SJSA1 (cell line): ENCODE measurements at regions not wholly inside any gene's neighbourhood (a gene's known extent, or its start where the extent isn't known, plus 50 kb on each side); places are given as distances from the start of the nearest gene placed in this dataset.
"Not testable (repeated sequence)": the region's sequence is repeated elsewhere in the genome, so short reads cannot be mapped to it uniquely, and the experiment has no call there.

Experiments used
- DNase-seq, 2 experiments: peaks; one replicate each; pipeline ENCODE4 v3.0.0-alpha.2; 2015 to 2020; ENCODE audit warnings: low spot score in 2 of 2, low read depth in 1 of 2
- H3K27ac ChIP-seq: fragments of 250-450 bp; sonication (Bioruptor Pico); 2 replicates; pipeline ENCODE4 v1.5.1; 2020; ENCODE audit warnings: mild to moderate bottlenecking, moderate library complexity
- H3K27me3 ChIP-seq: fragments of 250-450 bp; sonication (Bioruptor Pico); replicated peaks from 2 replicates; pipeline ENCODE4 v1.5.1; 2020; ENCODE audit warnings: mild to moderate bottlenecking, moderate library complexity
- H3K36me3 ChIP-seq: fragments of 250-450 bp; sonication (Bioruptor Pico); 2 replicates; pipeline ENCODE4 v1.5.1; 2020; ENCODE audit warnings: mild to moderate bottlenecking
- H3K4me1 ChIP-seq: fragments of 250-450 bp; sonication (Bioruptor Pico); replicated peaks from 2 replicates; pipeline ENCODE4 v1.6.1; 2021; ENCODE audit warnings: mild to moderate bottlenecking
- H3K4me3 ChIP-seq: fragments of 250-450 bp; sonication (Bioruptor Pico); 2 replicates; pipeline ENCODE4 v1.5.1; 2020; ENCODE audit warnings: mild to moderate bottlenecking
- H3K9me3 ChIP-seq: fragments of 250-450 bp; sonication (Bioruptor Pico); replicated peaks from 2 replicates; pipeline ENCODE4 v1.5.1; 2020; ENCODE audit warnings: mild to moderate bottlenecking

DNA sequence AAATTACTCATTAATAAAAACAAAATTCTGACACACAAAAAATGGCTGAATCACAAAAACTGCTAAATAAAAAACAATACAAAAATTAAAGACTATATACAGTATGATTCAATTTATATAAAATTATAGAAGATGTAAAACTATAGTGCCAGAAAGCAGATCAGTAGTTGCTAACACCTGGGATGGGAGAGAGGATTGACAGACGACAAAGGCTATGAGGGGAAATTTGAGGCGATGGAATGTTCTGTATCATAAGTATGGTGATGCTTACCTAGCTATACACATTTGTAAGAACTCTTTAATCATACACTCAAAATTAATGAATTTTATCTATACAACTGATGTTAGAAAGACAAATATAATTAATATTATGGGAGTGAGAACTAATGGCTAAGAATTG lies 247.9 kb upstream of the GJE1 start:
- H3K4me3 ChIP-seq = no peak overlapping the region
- H3K27ac ChIP-seq = no peak overlapping the region
- H3K4me1 ChIP-seq = no peaks in the 10 kb centered on the region
- H3K36me3 ChIP-seq = no peaks in the 10 kb centered on the region
- no peaks in the 10 kb centered on the region; the same call in 1 of the 2 replicates for H3K9me3 ChIP-seq
- no peak for DNase-seq
- H3K27me3 ChIP-seq = no peaks in the 10 kb centered on the region

GRCh38 chr6:141878686-141879085 lies 254.0 kb upstream of the GJE1 start:
- Histone ChIP-seq H3K27ac (no peak overlapping the region), H3K36me3 (no peaks in the 10 kb centered on the region), H3K27me3 (no peaks in the 10 kb centered on the region), H3K4me1 (no peaks in the 10 kb centered on the region), H3K9me3 (no peaks in the 10 kb centered on the region), H3K4me3 (no peak overlapping the region)
- no peak for DNase-seq

GRCh38 chr6:141877275-141877983 lies 255.3 kb upstream of the GJE1 start:
- no peak overlapping the region for H3K27ac ChIP-seq
- no peaks in the 10 kb centered on the region for H3K9me3 ChIP-seq
- DNase-seq = no peak
- no peaks in the 10 kb centered on the region for H3K4me1 ChIP-seq
- H3K4me3 ChIP-seq = no peak overlapping the region
- H3K36me3 ChIP-seq = no peaks in the 10 kb centered on the region
- no peaks in the 10 kb centered on the region for H3K27me3 ChIP-seq

GRCh38 chr6:141874930-141875602 lies 257.7 kb upstream of the GJE1 start:
- H3K4me1 ChIP-seq = no peaks in the 10 kb centered on the region
- no peak for DNase-seq

GRCh38 chr6:141869509-141869908 lies 263.2 kb upstream of the GJE1 start:
- not testable (repeated sequence) for H3K27me3 ChIP-seq, DNase-seq, H3K4me3 ChIP-seq, H3K27ac ChIP-seq, H3K4me1 ChIP-seq, H3K36me3 ChIP-seq, H3K9me3 ChIP-seq

More at GRCh38 chr6:141874930-141875602, 257.7 kb upstream of the GJE1 start:
- no peak overlapping the region for H3K27ac ChIP-seq
- H3K27me3 ChIP-seq = no peaks in the 10 kb centered on the region
- no peaks in the 10 kb centered on the region for H3K36me3 ChIP-seq
- no peaks in the 10 kb centered on the region for H3K9me3 ChIP-seq
- H3K4me3 ChIP-seq = no peak overlapping the region

DNA sequence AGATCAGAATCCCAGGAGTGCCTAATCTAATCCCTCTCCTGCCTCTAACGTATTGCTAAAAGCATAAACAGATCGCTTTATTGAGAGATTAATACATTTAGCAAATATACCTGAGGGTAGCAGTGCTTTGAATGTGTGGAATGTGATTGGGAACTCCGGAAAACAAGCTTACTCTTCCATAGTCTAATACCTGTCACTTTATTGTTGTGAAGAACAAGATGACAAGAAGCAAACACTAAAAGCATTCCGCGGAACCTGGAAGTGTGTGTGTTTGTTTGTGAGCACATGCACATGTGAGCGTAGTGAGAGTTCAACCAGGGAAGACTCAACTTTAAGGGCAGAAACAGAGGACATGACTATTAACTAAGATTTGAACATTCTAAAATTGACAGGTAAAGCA lies 265.0 kb upstream of the GJE1 start:
- Histone ChIP-seq H3K27ac (no peak overlapping the region), H3K27me3 (no peaks in the 10 kb centered on the region)
- DNase-seq = no peak

DNA sequence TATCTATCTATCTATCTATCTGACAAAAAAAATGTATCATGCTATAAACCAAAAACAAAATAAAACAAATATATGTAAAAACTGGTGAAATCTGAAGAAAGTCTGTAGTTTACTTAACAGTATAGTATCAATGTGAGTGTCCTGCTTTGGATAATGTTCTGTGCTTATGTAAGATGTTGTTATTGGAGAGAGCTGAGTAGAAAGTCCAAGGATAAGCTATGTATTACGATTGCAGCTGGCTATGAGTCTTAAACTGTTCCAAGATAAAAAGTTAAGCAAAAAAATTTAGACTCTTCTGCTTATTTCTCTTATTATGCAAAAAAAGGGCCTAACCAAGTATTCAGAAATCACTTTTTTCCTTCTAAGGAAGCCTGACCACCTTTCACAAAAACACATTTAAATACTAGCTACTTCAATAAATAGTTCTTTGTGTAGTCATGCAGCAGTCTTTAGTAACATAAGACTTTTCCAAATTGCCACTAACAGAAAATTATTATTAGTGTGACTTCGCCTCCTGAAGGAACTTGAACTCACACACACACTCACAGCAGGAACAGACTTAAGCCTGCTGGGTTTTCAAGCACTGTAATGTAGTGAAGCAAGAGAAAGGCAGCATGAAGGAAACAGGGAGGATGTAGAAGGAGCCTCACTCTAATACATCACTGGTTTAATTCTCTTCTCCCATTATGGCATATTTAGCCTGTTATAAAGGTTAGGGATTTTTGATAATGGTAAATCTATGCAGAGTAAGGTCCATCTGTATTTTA lies 265.8 kb upstream of the GJE1 start:
- no peak overlapping the region for H3K4me3 ChIP-seq
- no peaks in the 10 kb centered on the region for H3K27me3 ChIP-seq
- H3K4me1 ChIP-seq = no peaks in the 10 kb centered on the region
- H3K36me3 ChIP-seq = no peaks in the 10 kb centered on the region
- no peaks in the 10 kb centered on the region for H3K9me3 ChIP-seq
- no peak for DNase-seq
- no peak overlapping the region for H3K27ac ChIP-seq

More for the DNA sequence above, 265.0 kb upstream of the GJE1 start:
- Histone ChIP-seq H3K4me3 (no peak overlapping the region), H3K9me3 (no peaks in the 10 kb centered on the region), H3K4me1 (no peaks in the 10 kb centered on the region), H3K36me3 (no peaks in the 10 kb centered on the region)

DNA sequence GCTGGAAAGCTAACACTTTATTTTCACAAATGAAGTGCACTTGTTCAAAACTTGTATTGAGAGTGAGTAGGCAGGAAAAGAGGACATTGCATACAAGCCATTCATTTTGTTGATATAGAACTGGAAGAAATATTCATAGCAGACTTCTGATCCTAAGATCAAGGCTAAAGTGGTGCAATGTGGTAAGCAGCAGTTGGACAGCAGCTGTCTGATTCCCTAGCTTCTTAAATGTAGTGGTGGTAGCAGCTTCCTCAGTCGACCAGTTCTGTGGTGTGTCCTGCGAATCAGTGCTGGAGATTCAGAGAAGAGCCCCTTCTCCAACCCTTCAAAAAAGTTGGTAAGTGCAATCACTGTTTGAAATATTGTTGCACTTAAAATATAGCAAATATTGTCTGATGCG lies 281.7 kb upstream of the GJE1 start:
- Histone ChIP-seq H3K27me3 (no peaks in the 10 kb centered on the region), H3K4me1 (no peaks in the 10 kb centered on the region), H3K9me3 (no peaks in the 10 kb centered on the region), H3K27ac (no peak overlapping the region), H3K36me3 (no peaks in the 10 kb centered on the region), H3K4me3 (no peak overlapping the region)
- DNase-seq = no peak

DNA sequence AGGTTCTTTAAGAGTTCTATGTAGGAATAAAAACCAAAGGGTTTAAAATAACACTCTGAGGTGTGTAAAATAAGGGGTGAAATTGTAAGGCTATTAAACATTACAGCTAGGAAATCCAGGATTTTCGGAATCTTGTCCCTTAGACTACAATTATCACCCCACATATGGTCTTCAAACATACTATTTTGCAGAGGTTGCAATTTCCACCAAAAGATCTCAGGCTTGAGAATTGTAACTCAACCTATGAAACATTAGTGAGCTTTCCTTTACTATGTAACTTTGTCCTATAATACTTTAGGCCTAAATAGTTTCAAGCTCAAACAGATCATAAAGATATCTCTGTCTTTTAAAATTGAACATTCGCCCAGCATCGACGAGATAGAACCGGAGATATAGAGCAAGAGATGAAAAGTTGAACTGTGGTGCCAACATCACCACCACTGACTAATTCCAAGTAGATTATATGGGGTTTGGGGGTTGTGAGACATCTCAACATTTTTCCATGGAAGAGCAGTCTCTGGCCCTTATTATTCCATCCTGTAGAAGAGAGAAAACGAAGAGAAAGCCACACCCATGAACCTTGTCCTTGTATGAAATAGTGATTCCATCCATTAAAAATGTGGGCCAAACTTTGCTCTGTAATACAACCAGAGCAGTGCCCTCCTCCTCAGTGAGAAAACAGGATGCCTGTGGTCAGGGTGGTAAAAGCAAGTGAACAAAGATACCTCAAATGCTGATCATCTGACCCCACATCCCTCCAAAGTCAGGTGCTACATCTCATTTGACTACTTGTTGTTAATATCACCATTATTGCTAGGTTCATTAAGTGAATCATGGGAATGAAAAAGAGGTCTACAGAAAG lies 284.5 kb upstream of the GJE1 start:
- no peak for DNase-seq
- H3K4me3 ChIP-seq = no peak overlapping the region
- no peaks in the 10 kb centered on the region for H3K27me3 ChIP-seq

DNA sequence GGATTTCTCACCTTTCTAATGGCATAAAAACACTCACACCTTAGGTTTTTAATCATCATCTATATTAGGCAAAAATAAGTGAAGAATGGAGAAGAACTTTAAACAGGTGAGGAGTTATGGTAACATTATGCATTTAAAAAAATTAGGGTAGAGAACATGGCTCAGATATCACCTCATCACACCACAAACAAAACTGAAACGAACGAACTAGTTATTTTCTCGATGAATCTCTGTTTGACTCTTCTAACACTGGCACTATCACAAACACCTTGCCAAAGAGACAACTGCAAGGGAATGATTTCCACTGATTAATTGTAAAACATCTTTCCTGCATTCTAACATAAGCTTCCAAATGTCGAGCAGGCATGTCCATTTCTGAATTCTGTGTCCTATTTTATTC lies 286.1 kb upstream of the GJE1 start:
- DNase-seq = no peak
- Histone ChIP-seq H3K36me3 (no peaks in the 10 kb centered on the region), H3K9me3 (no peaks in the 10 kb centered on the region), H3K27ac (no peak overlapping the region), H3K4me3 (no peak overlapping the region), H3K27me3 (no peaks in the 10 kb centered on the region), H3K4me1 (no peaks in the 10 kb centered on the region)

More for the DNA sequence above, 284.5 kb upstream of the GJE1 start:
- Histone ChIP-seq H3K4me1 (no peaks in the 10 kb centered on the region), H3K36me3 (no peaks in the 10 kb centered on the region), H3K9me3 (no peaks in the 10 kb centered on the region), H3K27ac (no peak overlapping the region)

DNA sequence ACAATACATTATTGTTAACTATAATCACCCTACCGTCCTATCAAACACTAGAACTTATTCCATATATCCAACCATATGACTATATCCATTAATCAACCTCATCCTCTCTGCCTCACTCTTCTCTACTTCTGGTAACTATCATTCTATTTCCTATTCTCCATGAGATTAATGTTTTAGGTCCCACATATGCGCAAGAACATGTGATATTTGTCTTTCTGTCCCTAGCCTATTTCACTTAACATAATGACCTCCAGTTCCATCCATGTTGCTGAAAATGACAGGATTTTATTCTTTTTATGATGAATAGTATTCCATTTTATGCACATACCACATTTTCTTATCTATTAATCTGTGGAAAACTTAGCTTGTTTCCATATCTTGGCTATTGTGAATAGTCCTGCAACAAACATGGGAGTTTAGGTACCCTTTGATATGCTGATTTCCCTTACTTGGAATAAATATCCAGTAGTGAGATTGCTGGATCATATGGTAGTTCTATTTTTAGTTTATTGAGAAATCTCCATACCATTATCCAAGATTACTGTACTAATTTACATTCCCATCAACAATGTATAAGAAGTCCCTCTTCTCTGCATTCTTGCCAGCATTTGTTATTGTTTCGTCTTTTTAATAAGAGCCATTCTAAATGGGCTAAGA lies 289.4 kb upstream of the GJE1 start:
- DNase-seq = no peak
- H3K27ac ChIP-seq = no peak overlapping the region
- no peaks in the 10 kb centered on the region for H3K36me3 ChIP-seq
- H3K9me3 ChIP-seq = no peaks in the 10 kb centered on the region
- H3K27me3 ChIP-seq = no peaks in the 10 kb centered on the region
- no peaks in the 10 kb centered on the region for H3K4me1 ChIP-seq
- H3K4me3 ChIP-seq = no peak overlapping the region

DNA sequence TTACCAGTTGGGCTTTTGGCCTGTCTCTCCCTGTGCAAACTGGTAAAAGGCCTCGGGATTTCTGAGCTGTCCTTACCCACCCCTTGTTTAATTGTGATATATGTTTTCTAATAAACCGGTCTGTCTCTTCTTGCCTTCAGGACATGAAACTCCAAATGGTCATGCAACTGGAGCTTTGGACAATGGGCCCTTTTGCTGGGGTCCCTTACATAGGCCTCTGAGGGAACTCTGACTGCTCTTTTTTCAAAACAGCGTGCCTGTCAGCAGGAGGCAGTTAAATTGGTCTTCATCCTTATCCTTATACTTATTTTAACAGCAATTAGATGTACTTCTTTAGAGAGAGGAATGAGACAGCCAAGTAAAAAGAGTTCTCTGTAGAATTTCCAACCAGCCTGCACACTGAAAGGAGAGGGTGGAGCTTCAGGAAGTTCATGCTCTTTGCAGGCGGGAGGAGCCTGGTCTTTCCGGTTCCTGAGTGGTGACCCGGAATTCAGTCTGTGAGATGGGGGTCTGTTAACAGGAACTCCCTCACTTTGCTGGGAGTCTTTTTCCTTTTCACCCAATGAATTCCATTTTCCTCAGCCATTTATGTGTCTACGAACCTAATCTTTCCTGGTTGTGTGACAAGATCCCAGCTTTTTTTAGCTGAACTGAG lies 299.6 kb upstream of the GJE1 start:
- Histone ChIP-seq H3K9me3 (no peaks in the 10 kb centered on the region), H3K27me3 (no peaks in the 10 kb centered on the region), H3K36me3 (no peaks in the 10 kb centered on the region)

GRCh38 chr6:141830530-141830929 lies 302.2 kb upstream of the GJE1 start:
- H3K27ac ChIP-seq = no peak overlapping the region
- no peaks in the 10 kb centered on the region for H3K36me3 ChIP-seq
- no peaks in the 10 kb centered on the region for H3K4me1 ChIP-seq
- no peak overlapping the region for H3K4me3 ChIP-seq
- no peaks in the 10 kb centered on the region for H3K9me3 ChIP-seq
- no peaks in the 10 kb centered on the region for H3K27me3 ChIP-seq
- DNase-seq = no peak

More for the DNA sequence above, 299.6 kb upstream of the GJE1 start:
- no peak overlapping the region for H3K27ac ChIP-seq
- H3K4me1 ChIP-seq = no peaks in the 10 kb centered on the region
- no peak overlapping the region for H3K4me3 ChIP-seq
- no peak for DNase-seq
